ENCODE measurements at regions not wholly inside any gene's neighbourhood (a gene's known extent, or its start where the extent isn't known, plus 50 kb on each side); places are given as distances from the start of the nearest gene placed in this dataset.

- TF ChIP-seq REST (IDR thresholded peaks at IDR 0.05; ENCODE audit: insufficient read depth in 1 of 2, low read depth in 2 of 2, low read length in 2 of 2) (no peak), TAF1 (IDR thresholded peaks at IDR 0.05; ENCODE audit: borderline replicate concordance, insufficient read depth, low read length) (no peak), POLR2AphosphoS5 (IDR thresholded peaks at IDR 0.05; ENCODE audit: low read depth, low read length) (no peak), FOXP2 (optimal IDR thresholded peaks at IDR 0.05; ENCODE audit: borderline replicate concordance, extremely low read depth, extremely low read length, insufficient read depth) (no peak), SIN3A (IDR thresholded peaks at IDR 0.05; ENCODE audit: borderline replicate concordance, insufficient read depth, low read length) (no peak)
Measured at GRCh38 chr9:88737031-88737430, 202.1 kb downstream of the NXNL2 start.

GRCh38 chr9:88737876-88738275 lies 202.9 kb downstream of the NXNL2 start:
- no peak for TF ChIP-seq SIN3A (IDR thresholded peaks at IDR 0.05; ENCODE audit: borderline replicate concordance, insufficient read depth, low read length)
- TF ChIP-seq FOXP2 (optimal IDR thresholded peaks at IDR 0.05; ENCODE audit: borderline replicate concordance, extremely low read depth, extremely low read length, insufficient read depth): no peak
- TF ChIP-seq POLR2AphosphoS5 (IDR thresholded peaks at IDR 0.05; ENCODE audit: low read depth, low read length): no peak
- TF ChIP-seq REST (IDR thresholded peaks at IDR 0.05; ENCODE audit: insufficient read depth in 1 of 2, low read depth in 2 of 2, low read length in 2 of 2): no peak
- TF ChIP-seq TAF1 (IDR thresholded peaks at IDR 0.05; ENCODE audit: borderline replicate concordance, insufficient read depth, low read length): no peak

- TF ChIP-seq POLR2AphosphoS5 (IDR thresholded peaks at IDR 0.05; ENCODE audit: low read depth, low read length) (no peak), SIN3A (IDR thresholded peaks at IDR 0.05; ENCODE audit: borderline replicate concordance, insufficient read depth, low read length) (no peak), TAF1 (IDR thresholded peaks at IDR 0.05; ENCODE audit: borderline replicate concordance, insufficient read depth, low read length) (no peak), FOXP2 (optimal IDR thresholded peaks at IDR 0.05; ENCODE audit: borderline replicate concordance, extremely low read depth, extremely low read length, insufficient read depth) (no peak), REST (IDR thresholded peaks at IDR 0.05; ENCODE audit: insufficient read depth in 1 of 2, low read depth in 2 of 2, low read length in 2 of 2) (no peak)
Measured at GRCh38 chr9:88738709-88739108, 203.7 kb downstream of the NXNL2 start.

GRCh38 chr9:88739373-88739772 lies 204.4 kb downstream of the NXNL2 start:
- TF ChIP-seq REST (IDR thresholded peaks at IDR 0.05; ENCODE audit: insufficient read depth in 1 of 2, low read depth in 2 of 2, low read length in 2 of 2) (no peak), FOXP2 (optimal IDR thresholded peaks at IDR 0.05; ENCODE audit: borderline replicate concordance, extremely low read depth, extremely low read length, insufficient read depth) (no peak), POLR2AphosphoS5 (IDR thresholded peaks at IDR 0.05; ENCODE audit: low read depth, low read length) (no peak), SIN3A (IDR thresholded peaks at IDR 0.05; ENCODE audit: borderline replicate concordance, insufficient read depth, low read length) (no peak), TAF1 (IDR thresholded peaks at IDR 0.05; ENCODE audit: borderline replicate concordance, insufficient read depth, low read length) (no peak)

GRCh38 chr9:88740844-88741243 lies 205.9 kb downstream of the NXNL2 start:
- no peak for TF ChIP-seq TAF1 (IDR thresholded peaks at IDR 0.05; ENCODE audit: borderline replicate concordance, insufficient read depth, low read length)
- no peak for TF ChIP-seq SIN3A (IDR thresholded peaks at IDR 0.05; ENCODE audit: borderline replicate concordance, insufficient read depth, low read length)
- TF ChIP-seq REST (IDR thresholded peaks at IDR 0.05; ENCODE audit: insufficient read depth in 1 of 2, low read depth in 2 of 2, low read length in 2 of 2): no peak
- TF ChIP-seq POLR2AphosphoS5 (IDR thresholded peaks at IDR 0.05; ENCODE audit: low read depth, low read length): no peak
- TF ChIP-seq FOXP2 (optimal IDR thresholded peaks at IDR 0.05; ENCODE audit: borderline replicate concordance, extremely low read depth, extremely low read length, insufficient read depth): no peak

All from PFSK-1 (cell line).